B cell (primary cell): ENCODE measurements at regions not wholly inside any gene's neighbourhood (a gene's known extent, or its start where the extent isn't known, plus 50 kb on each side); places are given as distances from the start of the nearest gene placed in this dataset.

Experiments used
- ATAC-seq: fragments of 200-7000 bp; cut with Tn5 transposase; one replicate; pipeline ENCODE4 v1.10.0; 2021; ENCODE audit warnings: low read depth, mild to moderate bottlenecking, moderate number of reproducible peaks, moderate library complexity
- CTCF ChIA-PET: fragments of 350-600 bp; sonication (Branson Sonifier 250); formaldehyde crosslinking; loops from one replicate; lab custom pipeline; 2021; ENCODE audit warnings: antibody characterized with exemption, inconsistent platforms; lab: Charles Lee
- POLR2A ChIA-PET: fragments of 350-600 bp; sonication (Branson Sonifier 250); formaldehyde crosslinking; loops from one replicate; lab custom pipeline; 2021; ENCODE audit warnings: antibody characterized with exemption; lab: Charles Lee
- DNase-seq: peaks from one replicate; pipeline ENCODE4 v3.0.0; 2013
- H2AFZ ChIP-seq: 2 replicates; pipeline ENCODE4 v1.6.1; 2012; ENCODE audit warnings: mild to moderate bottlenecking, low read depth, low read length; ENCODE audit not compliant: insufficient read depth, poor library complexity, severe bottlenecking
- H3K27ac ChIP-seq, 2 donors: 1 replicate in 1 of 2; 2 replicates in 1 of 2; pipeline ENCODE4 v1.5.1; 2012 to 2013; ENCODE audit warnings: low read length in 2 of 2, mild to moderate bottlenecking in 2 of 2, moderate library complexity in 1 of 2
- H3K27me3 ChIP-seq, 4 experiments: fragments of 200-600 bp in 1 of 4; sonication (generic) in 1 of 4; replicated peaks in 1 of 4; 1 replicate in 2 of 4; 2 replicates in 2 of 4; pipeline versions ENCODE4 v1.6.1 to v1.7.0; 2013 to 2016; ENCODE audit warnings: low read length in 3 of 4, mild to moderate bottlenecking in 2 of 4, mixed read lengths in 1 of 4, moderate library complexity in 1 of 4; ENCODE audit not compliant: insufficient read depth in 4 of 4, control insufficient read depth in 3 of 4; ENCODE audit errors: control extremely low read depth in 1 of 4
- H3K36me3 ChIP-seq, 2 experiments: replicated peaks in 1 of 2; 1 replicate in 1 of 2; 2 replicates in 1 of 2; pipeline versions ENCODE4 v1.6.1 to v1.7.1; 2013; ENCODE audit warnings: low read length in 1 of 2; ENCODE audit not compliant: insufficient read depth in 2 of 2, control insufficient read depth in 1 of 2; ENCODE audit errors: control extremely low read depth in 1 of 2, extremely low read depth in 1 of 2
- H3K4me1 ChIP-seq, 2 donors: fragments of 200-600 bp in 1 of 2; sonication (generic) in 1 of 2; 1 replicate in 1 of 2; 2 replicates in 1 of 2; pipeline versions ENCODE4 v1.5.1 to v1.6.1; 2013 to 2017; ENCODE audit warnings: low read length in 2 of 2; ENCODE audit not compliant: control insufficient read depth in 2 of 2, insufficient read depth in 2 of 2
- H3K4me2 ChIP-seq: replicated peaks from 2 replicates; pipeline ENCODE3; 2012; ENCODE audit warnings: mild to moderate bottlenecking, low read depth, low read length; ENCODE audit not compliant: poor library complexity, severe bottlenecking
- H3K4me3 ChIP-seq, 5 experiments: fragments of 200-600 bp in 1 of 5; sonication (generic) in 1 of 5; 1 replicate in 3 of 5; 2 replicates in 2 of 5; pipeline versions ENCODE4 v1.5.1 to v1.7.0; 2011 to 2016; ENCODE audit warnings: low read length in 4 of 5, mild to moderate bottlenecking in 4 of 5, low read depth in 2 of 5, control low read depth in 1 of 5, moderate library complexity in 1 of 5; ENCODE audit not compliant: insufficient read depth in 1 of 5; ENCODE audit errors: control extremely low read depth in 1 of 5, extremely low read depth in 1 of 5
- H3K79me2 ChIP-seq: fragments of 200-600 bp; sonication (generic); one replicate; pipeline ENCODE4 v1.6.0; 2016; ENCODE audit warnings: low read length; ENCODE audit not compliant: control insufficient read depth, insufficient read depth
- H3K9ac ChIP-seq: fragments of 200-600 bp; sonication (generic); 2 replicates; pipeline ENCODE4 v1.6.1; 2017; ENCODE audit warnings: mild to moderate bottlenecking, low read length, moderate library complexity
- H3K9me3 ChIP-seq, 3 donors: one replicate each; pipeline versions ENCODE4 v1.6.1 to v1.7.1; 2013; ENCODE audit warnings: low read length in 2 of 3; ENCODE audit not compliant: control insufficient read depth in 2 of 3, insufficient read depth in 1 of 3; ENCODE audit errors: control extremely low read depth in 1 of 3
- H4K20me1 ChIP-seq: 2 replicates; pipeline ENCODE4 v1.6.0; 2012; ENCODE audit warnings: mild to moderate bottlenecking, low read length; ENCODE audit not compliant: insufficient read depth, control insufficient read depth, poor library complexity, severe bottlenecking
- H3K27ac Mint-ChIP-seq: one replicate; pipeline ENCODE4 v1.8.0; 2021; ENCODE audit warnings: mixed read lengths
- H3K27me3 Mint-ChIP-seq: one replicate; pipeline ENCODE4 v1.8.0; 2021; ENCODE audit warnings: mixed read lengths
- H3K4me1 Mint-ChIP-seq: one replicate; pipeline ENCODE4 v1.8.0; 2021; ENCODE audit warnings: mixed read lengths
- H3K4me3 Mint-ChIP-seq: one replicate; pipeline ENCODE4 v1.8.0; 2021; ENCODE audit warnings: mixed read lengths
- H3K9me3 Mint-ChIP-seq: one replicate; pipeline ENCODE4 v1.8.0; 2022; ENCODE audit warnings: mixed read lengths; ENCODE audit not compliant: insufficient read depth
- EZH2 ChIP-seq: IDR thresholded peaks from 2 replicates; pipeline ENCODE4 v1.6.1; 2012; ENCODE audit warnings: borderline replicate concordance, low read depth, mild to moderate bottlenecking, moderate library complexity, low read length; ENCODE audit not compliant: insufficient read depth, poor library complexity, severe bottlenecking
- WGBS: methylation state at CpG from one replicate; pipeline ENCODE4 v1.1.5; 2013; ENCODE audit warnings: missing lambda C conversion rate; ENCODE audit not compliant: insufficient coverage; 5-methylcytosine and 5-hydroxymethylcytosine counted together
- intact Hi-C: fragments of 100-400 bp; cut with micrococcal nuclease; formaldehyde crosslinking; loops from one replicate; pipeline ENCODE4 v1.10.0; 2022
- TF ChIP-seq, protein P1 (sequence below): fragments of 200-600 bp; IDR thresholded peaks from one replicate; pipeline ENCODE4 v1.8.0; 2022; ENCODE audit warnings: antibody characterized with exemption, mild to moderate bottlenecking

DNA sequence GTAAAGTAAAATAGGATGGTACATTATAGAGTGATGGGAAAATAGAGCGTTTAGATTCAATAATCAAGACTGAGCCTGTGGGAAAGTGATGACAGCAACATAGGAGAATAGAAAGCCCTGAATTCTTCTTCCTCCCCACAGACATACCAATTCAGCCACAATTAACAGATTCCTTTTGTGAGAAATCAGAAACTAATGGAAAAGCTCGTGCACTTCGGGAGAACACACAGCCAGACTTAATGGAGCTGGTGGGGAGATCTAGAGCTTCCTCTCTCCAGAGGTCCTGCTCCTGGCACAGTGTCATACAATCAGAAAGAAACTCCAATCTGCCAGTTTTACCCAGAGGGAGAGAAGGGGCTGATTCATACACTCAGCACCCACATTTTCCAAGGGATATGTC lies 676.3 kb upstream of the BOD1L1 start:
- no CpG with 5 or more reads among the region's 3 CpGs for WGBS
- H3K4me2 ChIP-seq: no peak overlapping the region
- H3K4me1 ChIP-seq: peaks cover 3 to 4% of the 10 kb centered on the region in 2 donors

DNA sequence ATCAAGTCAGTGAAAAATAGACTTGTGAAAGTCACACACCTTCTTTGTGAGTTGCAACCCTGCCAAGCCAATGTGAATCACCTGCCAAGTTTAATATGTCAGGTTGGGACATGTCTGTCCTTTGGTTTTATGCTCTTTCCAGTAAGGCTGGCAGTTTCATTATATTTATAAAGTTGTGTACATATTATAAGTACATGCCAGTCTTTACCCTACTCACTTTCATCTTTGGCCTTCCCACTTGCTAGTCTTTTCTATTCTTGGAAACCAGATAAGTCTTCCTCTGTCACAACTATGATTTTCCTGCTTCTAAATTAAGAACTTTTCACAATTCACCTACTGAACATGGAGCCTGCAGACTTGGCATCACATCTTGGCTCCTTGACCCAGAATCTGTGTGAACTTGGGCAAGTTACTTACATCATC lies 680.7 kb upstream of the BOD1L1 start:
- Histone ChIP-seq H2AFZ (no peak overlapping the region), H3K27ac (no peak overlapping the region), H3K79me2 (no peaks in the 10 kb centered on the region), H3K9ac (no peak overlapping the region), H4K20me1 (no peaks in the 10 kb centered on the region), H3K9me3 (peaks cover 0 to 8% (median 0%) of the 10 kb centered on the region in 3 donors), H3K4me3 (no peak overlapping the region), H3K4me2 (no peak overlapping the region), H3K36me3 (no peaks in the 10 kb centered on the region), H3K27me3 (no peaks in the 10 kb centered on the region), H3K4me1 (peaks cover 9 to 11% of the 10 kb centered on the region in 2 donors)
- Mint-ChIP-seq H3K4me3 (no peak overlapping the region), H3K27me3 (no peaks in the 10 kb centered on the region), H3K9me3 (no peaks in the 10 kb centered on the region), H3K4me1 (peaks cover 22% of the 10 kb centered on the region), H3K27ac (no peak overlapping the region)
- ChIA-PET POLR2A (no interaction called here), CTCF (no interaction called here)
- intact Hi-C loops: no loop called here
- ATAC-seq: no peak
- no peak for DNase-seq
- TF ChIP-seq, protein P1, sequence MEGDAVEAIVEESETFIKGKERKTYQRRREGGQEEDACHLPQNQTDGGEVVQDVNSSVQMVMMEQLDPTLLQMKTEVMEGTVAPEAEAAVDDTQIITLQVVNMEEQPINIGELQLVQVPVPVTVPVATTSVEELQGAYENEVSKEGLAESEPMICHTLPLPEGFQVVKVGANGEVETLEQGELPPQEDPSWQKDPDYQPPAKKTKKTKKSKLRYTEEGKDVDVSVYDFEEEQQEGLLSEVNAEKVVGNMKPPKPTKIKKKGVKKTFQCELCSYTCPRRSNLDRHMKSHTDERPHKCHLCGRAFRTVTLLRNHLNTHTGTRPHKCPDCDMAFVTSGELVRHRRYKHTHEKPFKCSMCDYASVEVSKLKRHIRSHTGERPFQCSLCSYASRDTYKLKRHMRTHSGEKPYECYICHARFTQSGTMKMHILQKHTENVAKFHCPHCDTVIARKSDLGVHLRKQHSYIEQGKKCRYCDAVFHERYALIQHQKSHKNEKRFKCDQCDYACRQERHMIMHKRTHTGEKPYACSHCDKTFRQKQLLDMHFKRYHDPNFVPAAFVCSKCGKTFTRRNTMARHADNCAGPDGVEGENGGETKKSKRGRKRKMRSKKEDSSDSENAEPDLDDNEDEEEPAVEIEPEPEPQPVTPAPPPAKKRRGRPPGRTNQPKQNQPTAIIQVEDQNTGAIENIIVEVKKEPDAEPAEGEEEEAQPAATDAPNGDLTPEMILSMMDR: no peak
- no peak for TF ChIP-seq EZH2

More for the DNA sequence above, 676.3 kb upstream of the BOD1L1 start:
- Histone ChIP-seq H3K79me2 (no peaks in the 10 kb centered on the region), H3K4me3 (no peak overlapping the region), H4K20me1 (no peaks in the 10 kb centered on the region), H3K36me3 (no peaks in the 10 kb centered on the region), H2AFZ (no peak overlapping the region), H3K27ac (no peak overlapping the region), H3K9ac (no peak overlapping the region), H3K27me3 (no peaks in the 10 kb centered on the region), H3K9me3 (peaks cover 0 to 8% (median 0%) of the 10 kb centered on the region in 3 donors)
- ChIA-PET CTCF (no interaction called here), POLR2A (no interaction called here)
- Mint-ChIP-seq H3K9me3 (no peaks in the 10 kb centered on the region), H3K4me3 (no peak overlapping the region), H3K27me3 (no peaks in the 10 kb centered on the region), H3K27ac (no peak overlapping the region), H3K4me1 (peaks cover 9% of the 10 kb centered on the region)
- DNase-seq: no peak
- intact Hi-C loops: no loop called here
- no peak for TF ChIP-seq EZH2
- TF ChIP-seq, protein P1: no peak
- no peak for ATAC-seq
